Endometrial microvascular endothelial cells (primary cell): ENCODE measurements at regions not wholly inside any gene's neighbourhood (a gene's known extent, or its start where the extent isn't known, plus 50 kb on each side); places are given as distances from the start of the nearest gene placed in this dataset.

Source experiments
- in situ Hi-C: cut with HindIII; loops from 2 replicates; pipeline ENCODE4 v1.10.0; 2017; ENCODE audit warnings: low sequenced_read_pairs, low pct_unique_long_range_greater_than_20kb; ENCODE audit errors: inconsistent ontology term

DNA sequence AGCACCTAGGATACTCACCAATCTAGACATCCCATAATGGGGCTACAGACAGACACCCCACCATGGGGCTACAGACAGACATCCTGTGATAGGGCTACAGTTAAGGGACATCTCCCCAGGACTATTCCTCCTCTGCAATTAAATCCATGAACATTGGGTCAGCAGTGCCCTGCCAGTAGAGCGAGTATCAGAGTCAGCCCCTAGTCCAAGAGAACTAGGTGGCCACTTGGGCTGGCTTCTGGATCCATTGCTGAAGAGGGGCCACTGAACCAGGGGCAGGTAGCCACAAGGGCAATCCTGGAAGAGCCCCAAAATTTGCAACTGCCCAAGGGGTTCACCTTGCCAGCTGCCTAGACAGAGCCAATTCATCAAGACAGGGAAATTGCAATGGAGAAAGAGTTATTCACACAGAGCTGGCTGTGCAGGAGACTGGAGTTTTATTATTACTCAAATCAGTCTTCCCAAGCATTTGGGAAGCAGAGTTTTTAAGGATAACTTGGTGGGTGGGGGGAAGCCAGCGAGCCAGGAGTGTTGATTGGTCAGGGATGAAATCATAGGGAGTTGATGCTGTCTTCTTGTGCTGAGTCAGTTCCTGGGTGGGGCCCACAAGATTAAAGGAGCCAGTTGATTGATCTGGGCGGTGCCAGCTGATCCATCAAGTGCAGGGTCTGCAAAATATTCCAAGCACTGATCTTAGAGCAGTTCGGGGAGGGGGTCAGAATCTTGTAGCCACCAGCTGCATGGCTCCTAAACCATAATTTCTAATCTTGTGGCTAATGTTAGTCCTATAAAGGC, 170.2 kb upstream of the SMAD3 start:
- in situ Hi-C loops, result no loop called here

DNA sequence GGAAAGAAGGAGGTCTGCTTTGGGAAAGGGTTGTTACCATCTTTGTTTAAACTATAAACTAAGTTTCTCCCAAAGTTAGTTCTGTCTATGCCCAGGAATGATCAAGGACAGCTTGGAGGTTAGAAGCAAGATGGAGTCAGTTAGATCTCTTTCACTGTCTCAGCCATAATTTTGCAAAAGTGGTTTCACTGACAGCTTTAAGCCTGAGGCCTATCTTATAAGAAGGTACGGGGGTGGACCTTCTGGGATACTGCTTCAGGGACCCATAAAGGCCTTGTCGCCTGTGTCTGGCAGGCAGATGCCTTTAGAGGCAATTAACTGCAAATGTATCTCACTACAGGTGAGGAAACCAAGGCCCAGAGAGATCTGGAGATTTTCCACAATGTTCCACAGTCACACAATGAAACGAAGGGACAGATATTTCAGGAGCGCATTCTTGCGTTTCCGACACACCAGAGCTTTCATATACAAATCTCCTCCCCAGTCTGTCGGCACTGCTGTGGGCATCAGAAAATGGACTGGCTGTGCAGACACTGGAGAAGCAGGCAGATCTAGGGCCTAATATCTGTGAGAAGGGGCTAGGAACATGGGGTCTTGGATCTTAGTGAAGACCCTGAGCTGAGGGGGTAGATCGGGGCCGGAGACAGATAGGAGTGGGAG, 169.5 kb upstream of the SMAD3 start:
- in situ Hi-C loops, result no loop called here

DNA sequence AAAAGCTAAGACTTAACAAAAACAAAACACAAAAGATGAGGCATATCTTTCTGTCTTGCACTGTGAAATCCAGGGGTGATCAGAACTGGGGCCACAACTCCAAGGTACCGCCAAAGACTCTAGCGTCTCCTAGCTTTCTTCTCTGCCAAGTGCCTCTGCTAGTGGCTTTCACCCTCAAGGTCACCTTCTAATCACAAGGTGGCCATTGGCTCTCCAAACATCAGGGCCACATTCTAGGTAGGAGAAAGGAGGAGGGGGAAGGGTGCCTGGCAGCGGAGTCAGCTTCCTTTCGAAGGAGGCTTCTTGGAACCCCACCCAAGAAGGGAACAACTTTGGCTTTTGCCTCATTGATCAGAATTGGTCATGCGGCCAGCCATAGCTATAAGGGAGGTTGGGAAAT, 168.8 kb upstream of the SMAD3 start:
- in situ Hi-C loops, result no loop called here

DNA sequence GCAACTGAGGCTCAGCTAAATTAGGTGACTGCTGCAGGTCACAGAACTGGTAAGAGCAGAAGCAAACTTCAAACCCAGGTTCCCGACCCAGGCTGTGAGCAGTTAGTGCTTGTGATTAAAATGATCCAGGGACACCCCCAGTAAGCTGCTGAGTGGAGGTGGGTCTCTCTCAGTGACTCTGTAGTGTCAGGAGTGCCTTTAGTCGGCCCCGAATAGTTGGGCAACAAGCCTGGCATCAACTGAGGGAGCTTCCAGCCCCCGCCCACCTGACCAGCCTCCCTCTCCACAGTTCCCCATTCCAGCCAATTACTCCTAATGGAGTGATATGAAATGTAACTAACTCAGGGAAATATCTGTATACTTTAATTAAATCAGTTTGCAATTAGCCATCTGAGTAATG, 168.0 kb upstream of the SMAD3 start:
- in situ Hi-C loops, result no loop called here

DNA sequence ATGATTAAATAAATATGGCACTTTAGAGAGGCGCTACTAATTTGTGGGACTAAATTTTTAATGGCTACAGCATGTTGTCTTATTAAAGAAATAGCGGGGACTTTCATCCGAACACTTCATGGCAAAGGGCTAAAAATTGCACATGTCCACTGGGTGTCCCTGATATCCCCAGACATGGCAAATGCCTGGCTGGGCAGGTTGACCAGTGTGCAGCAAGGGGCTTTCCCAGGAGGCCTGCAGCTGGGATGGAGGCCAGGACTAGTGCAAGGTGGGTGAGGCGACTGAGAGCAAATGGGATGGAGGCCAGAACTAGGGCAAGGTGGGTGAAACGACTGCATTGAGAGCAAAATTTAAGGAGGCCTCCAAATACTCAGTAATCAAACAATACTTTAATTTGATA, 167.4 kb upstream of the SMAD3 start:
- in situ Hi-C loops, result no loop called here

DNA sequence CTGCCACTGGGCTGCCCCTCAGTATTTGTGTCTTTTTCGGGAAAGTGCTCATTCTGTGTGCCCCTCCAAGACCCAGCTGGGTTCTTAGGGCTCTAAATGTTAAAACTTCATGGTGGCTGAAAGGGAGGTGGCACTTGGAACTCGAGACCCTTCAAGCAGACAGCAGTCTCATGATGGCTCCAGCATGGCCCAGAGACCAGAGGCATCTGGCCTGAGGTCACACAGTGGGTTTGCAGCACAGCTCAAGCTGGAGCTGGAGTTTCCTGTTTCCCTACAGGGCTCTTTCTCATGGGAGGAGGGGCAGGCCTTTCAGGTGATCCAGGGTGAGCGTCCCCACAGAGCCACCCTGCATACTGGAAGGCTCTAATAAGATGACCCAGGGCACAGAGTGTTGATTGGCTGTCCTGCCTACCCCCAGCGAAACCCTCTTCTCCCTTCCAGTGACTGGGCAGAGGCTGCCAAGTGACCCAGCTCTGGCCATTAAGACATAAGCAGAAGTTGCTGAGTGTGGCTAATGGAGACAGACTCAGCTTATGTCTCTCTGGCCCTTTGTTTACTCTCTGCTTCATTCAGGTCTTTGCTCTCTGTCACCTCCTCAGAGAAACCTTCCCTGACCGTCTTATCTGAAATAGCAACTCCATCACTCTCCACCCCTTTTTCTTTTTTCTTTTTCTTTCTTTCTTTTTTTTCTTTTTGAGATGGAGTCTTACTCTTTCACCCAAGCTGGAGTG, 166.6 kb upstream of the SMAD3 start:
- in situ Hi-C loops, result no loop called here

DNA sequence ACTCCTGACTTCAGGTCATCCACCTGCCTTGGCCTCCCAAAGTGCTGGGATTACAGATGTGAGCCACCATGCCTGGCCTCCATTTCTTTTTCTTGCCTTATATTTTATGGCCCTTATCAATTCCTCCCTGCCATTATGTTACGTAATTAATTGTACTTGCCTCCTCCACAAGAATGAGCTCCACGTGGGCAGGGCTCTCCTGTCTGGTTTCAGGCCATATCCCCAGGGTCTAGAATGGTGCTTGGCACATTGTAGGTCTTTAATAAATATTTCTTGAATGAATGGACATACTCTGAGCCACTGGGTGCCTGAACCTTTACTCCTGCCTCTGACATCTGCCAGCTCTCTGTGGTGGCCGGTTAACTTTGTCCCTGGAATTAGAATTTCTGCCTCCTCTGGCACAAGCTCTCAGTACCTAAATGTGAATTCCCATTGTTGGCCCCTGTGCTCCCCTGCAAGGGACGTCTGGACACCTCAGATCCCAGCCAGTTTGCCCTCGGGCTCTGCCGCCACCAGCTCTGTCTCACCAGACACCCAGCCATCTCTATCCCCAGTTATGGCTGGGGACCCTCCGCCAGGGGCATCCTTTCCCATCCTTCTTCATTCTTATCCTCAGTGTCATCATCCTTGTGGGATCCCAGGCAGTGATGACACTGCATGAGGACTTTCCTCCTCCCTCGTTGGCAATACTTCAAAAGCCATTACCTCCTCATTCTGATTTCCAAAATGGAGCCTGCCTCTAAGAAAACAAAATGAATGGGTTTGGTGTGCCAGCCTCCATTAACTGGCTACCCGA, 165.6 kb upstream of the SMAD3 start:
- in situ Hi-C loops, result no loop called here

DNA sequence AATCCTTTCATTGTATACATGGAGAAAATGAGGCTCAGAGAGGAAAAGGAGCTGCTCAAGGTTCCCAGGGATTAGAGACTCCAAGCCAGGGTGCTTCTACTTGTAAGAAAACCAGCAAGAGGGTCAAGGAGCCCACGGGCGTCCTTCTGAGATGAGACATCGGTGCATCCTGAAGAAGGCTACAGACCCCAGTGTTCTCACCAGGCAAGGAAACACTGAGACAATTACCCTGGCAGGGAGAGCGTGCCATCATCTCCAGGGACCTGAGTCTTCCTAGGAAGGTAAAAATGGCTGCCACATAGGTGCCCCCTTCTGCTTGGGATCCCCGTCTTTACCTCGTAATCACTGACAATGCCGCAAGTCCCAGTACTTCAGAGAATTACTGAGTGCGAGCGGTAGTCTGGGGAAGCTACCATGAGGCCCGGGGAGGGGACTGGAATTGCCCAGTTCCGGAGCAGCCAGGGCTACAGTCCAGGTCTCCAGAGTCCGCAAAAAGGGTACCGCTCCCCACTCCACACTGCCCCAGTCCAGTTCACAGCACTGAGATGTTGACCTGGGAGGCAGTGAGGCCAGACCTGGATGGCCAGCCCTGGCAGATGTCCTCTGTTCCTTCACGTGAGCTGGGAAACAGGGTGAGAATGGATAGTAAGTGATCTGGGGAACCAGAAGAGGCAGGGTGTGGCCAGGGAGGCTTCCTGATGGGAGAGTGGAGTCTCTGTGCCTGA, 164.7 kb upstream of the SMAD3 start:
- in situ Hi-C loops, result no loop called here

DNA sequence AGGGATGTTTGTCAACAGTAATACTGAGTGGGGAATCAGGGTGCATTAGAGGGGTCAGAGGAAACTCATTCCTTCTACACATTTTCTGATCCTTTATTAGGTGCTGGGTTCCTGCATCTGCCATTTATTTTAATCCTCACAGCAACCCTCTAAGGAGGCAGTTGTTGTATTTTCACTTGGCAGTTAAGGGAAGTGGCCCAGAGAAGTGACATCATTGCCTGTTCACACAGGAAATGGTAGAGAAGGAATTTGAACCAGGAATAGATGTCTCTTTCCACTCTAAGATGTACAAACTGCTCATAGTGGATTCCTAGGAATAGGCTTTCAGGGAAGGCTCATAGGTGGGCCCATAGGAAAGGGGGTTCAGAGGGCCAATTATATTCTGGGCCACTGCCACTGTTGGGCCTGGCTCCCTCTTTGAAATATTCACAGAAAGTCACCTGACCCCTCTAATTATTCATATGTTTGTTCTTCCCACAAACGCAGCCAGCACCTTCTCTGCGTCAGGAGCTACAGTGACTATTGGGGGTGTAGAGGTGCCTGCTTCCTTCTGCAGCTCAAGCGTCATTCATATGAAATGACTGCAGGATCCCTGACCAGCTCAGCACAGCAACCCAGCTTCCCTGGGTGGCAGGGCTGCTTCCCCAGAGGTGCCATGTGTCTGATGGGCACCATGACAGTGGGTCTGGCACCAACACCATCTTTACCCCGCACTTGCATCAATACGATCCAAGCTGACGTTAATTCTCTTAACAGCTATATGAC, 163.9 kb upstream of the SMAD3 start:
- in situ Hi-C loops, result no loop called here

DNA sequence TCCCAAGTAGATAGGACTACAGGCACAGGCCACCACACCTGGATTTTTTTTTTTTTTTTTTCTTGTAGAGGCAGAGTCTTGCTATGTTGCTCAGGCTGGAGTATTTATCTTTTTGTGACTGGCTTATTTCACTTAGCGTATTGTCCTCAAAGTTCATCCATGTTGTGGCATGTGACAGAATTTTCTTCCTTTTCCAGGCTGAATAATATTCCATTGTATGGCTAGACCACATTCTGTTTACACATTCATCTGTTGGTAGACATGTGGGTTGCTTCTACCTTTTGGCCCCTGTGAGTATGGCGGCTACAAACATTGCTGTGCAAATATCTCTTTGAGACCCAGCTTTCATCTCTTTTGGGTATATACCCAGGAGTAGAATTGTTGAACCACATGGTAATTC, 160.2 kb upstream of the SMAD3 start:
- in situ Hi-C loops, result no loop called here

DNA sequence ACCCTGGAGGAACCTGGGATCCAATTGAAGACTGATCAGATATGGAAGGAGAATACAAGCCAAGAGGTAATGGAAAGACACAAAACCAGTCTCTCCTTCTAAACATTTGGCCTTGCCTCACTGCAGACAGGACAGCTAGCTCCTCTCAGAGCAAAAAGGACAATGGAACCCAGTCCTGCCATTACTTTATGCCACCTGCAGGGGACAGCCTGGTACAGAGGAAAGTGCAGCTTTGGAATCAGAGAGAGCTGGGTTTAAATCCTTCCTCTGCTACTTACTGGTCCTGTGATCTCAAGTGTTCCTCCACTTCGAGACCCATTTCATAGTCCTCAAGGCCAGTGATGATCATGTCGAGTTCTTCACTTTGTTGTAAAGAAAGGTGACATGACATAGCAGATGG, 159.4 kb upstream of the SMAD3 start:
- in situ Hi-C loops, result no loop called here

DNA sequence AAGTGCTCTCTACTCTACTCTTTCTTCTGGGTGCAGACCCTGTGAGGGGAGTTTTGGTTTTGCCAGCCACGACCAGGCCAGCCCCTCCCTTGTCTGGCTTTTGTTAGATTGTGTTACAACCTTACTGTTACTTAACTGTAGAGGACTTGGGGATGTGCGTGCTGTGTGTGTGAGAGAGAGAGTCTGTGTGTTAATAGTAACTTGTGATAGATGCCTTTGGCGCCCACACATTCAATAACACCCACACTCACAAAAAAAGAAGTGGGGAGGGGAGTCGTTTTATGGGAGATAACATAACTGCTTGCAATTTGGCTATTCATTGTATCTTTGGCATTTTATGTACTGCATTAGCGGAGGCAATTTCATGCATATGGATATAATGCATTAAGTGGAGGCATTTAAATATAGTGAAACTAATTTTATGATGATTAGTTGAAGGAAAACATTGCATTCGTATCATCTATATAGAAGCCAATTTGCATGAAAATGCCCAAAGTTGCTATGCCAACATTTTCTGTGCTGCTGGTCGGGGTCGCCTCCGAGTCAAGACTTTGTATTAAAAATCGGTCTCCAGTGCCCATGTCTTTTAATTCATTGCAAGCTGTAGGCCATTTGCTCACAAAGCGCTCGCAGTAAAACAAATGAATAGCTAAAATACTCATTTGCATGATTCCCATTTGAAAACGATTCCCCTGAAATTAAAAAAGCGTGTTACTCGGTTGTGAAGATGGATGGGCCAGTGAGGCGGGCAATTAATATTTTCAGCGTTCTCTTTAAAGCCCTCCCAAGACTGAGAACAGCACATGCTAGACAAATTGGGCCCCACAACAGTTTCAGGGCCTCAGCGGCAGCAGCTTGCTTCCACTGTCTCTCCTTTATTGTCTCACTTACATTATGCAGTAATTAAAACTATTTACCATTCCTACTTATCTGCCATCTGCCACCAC, 158.5 kb upstream of the SMAD3 start:
- in situ Hi-C loops, result no loop called here

DNA sequence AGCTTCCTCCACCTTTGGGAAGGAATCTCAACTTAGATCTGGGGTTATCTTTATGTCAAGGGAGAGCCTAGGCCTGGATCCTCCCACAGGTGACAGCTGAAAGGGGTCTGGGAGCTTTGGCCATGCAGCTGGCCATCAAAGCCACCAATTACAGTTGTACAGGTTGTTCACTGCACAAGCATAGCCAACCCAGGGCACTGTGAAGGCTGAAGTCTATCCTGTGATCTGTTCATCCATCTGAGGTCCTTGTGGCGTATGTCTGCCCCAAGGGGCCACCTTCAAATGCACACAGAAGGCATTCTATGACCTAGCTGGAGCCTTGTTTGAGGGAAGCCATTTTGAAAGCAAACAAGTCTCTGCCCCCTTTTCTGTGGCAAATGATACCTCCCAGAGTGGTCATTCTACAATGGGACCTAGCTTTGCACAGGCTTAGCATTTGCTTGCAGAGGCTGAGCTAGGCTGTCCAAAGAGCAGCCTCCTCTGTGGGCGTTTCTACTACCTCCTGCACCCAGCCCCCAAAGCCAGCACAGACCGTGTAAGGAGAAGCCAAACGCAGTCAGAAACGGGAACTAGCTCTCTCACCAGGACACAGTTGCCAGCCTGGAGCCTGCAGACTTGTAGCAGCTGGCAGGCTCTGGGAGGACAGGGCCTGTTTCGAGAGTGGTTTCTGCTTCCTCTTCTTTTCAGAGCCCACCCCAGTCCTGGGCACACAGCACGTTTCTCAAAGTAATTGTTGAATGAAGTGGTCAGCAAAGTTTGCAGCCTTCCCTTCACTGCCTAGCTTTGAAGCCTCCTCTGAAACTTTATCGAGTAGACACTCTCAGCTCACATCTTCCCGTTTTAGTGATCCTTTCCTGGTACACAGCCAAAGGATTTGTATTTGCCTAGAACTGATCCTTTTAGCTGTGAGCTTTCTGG, 157.3 kb upstream of the SMAD3 start:
- in situ Hi-C loops, result no loop called here

DNA sequence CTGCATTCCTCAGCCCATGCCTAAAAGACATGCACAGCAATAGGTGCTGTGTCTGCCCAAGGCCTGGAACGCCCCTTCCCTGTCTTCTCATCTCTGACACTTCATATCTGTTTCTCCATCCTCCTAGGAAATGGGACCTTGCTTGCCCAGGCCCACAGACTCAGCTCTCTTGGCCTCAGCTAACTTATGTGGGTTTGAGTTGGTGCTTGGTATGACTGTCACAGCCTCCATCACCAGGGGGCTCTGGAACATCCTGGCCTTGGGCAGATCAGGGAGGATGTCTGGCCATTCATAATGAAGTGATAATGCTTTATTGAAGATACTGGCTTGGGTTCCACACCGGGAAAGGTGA, 156.7 kb upstream of the SMAD3 start:
- in situ Hi-C loops, result no loop called here

DNA sequence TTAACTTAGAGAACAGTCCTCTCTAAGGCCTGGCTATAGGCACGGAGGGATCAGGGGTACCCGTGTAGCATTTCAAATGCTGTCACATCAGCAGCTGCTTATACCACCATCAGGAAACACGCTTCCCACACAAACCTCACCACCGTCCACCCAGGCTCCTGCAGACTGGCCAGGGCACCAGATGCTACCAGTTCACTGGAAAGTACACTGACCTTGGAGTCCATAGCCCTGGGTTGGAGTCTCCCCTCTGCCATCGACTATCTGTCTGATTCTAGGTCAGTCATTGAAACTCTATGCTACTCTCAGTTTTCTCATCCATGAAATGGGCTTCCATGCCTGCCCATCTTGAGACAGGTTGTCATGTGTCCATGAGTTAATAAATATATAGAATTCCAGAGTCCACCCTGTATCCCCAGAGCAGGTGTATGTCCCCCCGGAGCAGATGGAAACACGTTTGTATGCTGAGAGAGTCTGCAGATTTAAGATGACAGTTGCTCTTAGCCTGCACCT, 156.0 kb upstream of the SMAD3 start:
- in situ Hi-C loops, result no loop called here

DNA sequence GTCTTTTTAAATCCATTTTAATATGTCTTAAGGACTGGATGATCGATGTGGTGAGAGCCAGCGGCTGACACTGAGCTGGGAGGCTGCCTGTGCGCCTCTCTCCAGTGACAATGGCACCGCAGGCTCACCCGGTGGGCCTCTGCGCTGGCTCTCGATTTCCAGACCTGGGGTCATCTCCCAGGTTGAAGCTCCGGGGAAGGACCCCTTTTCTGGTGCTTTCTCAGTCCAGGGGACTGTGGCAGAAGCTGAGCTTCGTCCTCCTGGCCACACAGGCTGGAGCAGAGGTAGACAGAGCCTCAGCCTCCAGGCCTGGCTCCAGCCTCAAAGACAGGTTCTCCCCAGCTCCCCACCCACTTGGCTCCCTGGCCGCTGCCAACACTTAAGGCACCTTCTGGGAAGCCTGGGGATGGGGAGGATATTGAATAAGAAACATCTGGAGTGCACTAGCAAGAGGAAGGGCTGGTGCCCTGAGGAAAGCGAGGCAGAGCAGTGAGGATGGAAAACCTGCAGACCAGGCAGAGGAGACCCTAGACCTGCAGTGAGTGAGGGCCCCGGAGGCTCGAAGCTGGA, 154.2 kb upstream of the SMAD3 start:
- in situ Hi-C loops, result no loop called here
